Small intestine (tissue), 7 donors: ENCODE measurements at regions not wholly inside any gene's neighbourhood (a gene's known extent, or its start where the extent isn't known, plus 50 kb on each side); places are given as distances from the start of the nearest gene placed in this dataset.
"Not testable (repeated sequence)": the region's sequence is repeated elsewhere in the genome, so short reads cannot be mapped to it uniquely, and the experiment has no call there.

Source experiments
- DNase-seq, 2 donors: peaks; one replicate each; pipeline versions ENCODE4 v3.0.0 to v3.0.0-alpha.2; 2013
- FAIRE-seq: peaks from 2 replicates; lab custom pipeline; 2012; peaks lifted over from hg19 to GRCh38; lab: Jason Lieb, UNC
- H3K27ac ChIP-seq, 3 donors: one replicate each; pipeline ENCODE4 v1.5.1; 2013; ENCODE audit warnings: low read length in 2 of 3, mild to moderate bottlenecking in 2 of 3, control low read depth in 1 of 3, inconsistent platforms in 1 of 3, low read depth in 1 of 3, moderate library complexity in 1 of 3
- H3K27me3 ChIP-seq, 3 donors: one replicate each; pipeline ENCODE4 v1.6.1; 2013; ENCODE audit warnings: low read length in 3 of 3, inconsistent platforms in 1 of 3; ENCODE audit not compliant: control insufficient read depth in 3 of 3, insufficient read depth in 3 of 3
- H3K36me3 ChIP-seq, 3 donors: one replicate each; pipeline ENCODE4 v1.6.1; 2013; ENCODE audit warnings: low read length in 3 of 3, inconsistent platforms in 1 of 3, low read depth in 1 of 3, mild to moderate bottlenecking in 1 of 3, moderate library complexity in 1 of 3; ENCODE audit not compliant: control insufficient read depth in 3 of 3, insufficient read depth in 2 of 3
- H3K4me1 ChIP-seq, 3 donors: one replicate each; pipeline ENCODE4 v1.6.1; 2013; ENCODE audit warnings: low read length in 2 of 3, inconsistent platforms in 1 of 3, low read depth in 1 of 3, mild to moderate bottlenecking in 1 of 3, moderate library complexity in 1 of 3; ENCODE audit not compliant: control insufficient read depth in 3 of 3, insufficient read depth in 2 of 3
- H3K4me3 ChIP-seq, 3 donors: one replicate each; pipeline ENCODE4 v1.5.1; 2013; ENCODE audit warnings: low read length in 3 of 3, control low read depth in 1 of 3, inconsistent platforms in 1 of 3, low read depth in 1 of 3, mild to moderate bottlenecking in 1 of 3, moderate library complexity in 1 of 3
- H3K9me3 ChIP-seq, 2 donors: one replicate each; pipeline ENCODE4 v1.6.1; 2013; ENCODE audit warnings: low read depth in 1 of 2, low read length in 1 of 2; ENCODE audit not compliant: control insufficient read depth in 2 of 2, insufficient read depth in 1 of 2
- WGBS, 3 donors: extraction: QIAGEN DNeasy Blood & Tissue Kit; methylation state at CpG; one replicate each; pipeline ENCODE4 v1.1.7; 2013; 5-methylcytosine and 5-hydroxymethylcytosine counted together
- donor health status: healthy with polysubstance abuse.
- donor health status: control.
- donor health status: control.
- donor health status: Bipolar disorder and iron deficiency.
- donor health status: healthy.

DNA sequence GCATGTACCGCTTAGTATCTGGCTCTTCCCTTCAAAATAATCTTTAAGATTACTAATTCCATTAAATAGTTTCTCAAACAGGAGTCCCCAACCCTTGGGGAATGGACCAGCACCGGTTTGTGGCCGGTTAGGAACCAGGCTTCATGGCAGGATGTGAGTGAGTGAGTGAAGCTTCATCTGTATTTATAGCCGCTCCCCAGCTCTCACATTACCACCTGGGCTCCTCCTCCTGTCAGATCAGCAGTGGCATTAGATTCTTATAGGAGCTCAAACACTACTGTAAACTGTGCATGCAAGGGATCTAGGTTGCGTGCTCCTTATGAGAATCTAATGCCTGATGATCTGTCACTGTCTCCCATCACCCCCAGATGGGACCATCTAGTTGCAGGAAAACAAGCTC is 332.6 kb upstream of the ZNF608 start:
- H3K9me3 ChIP-seq, H3K36me3 ChIP-seq, DNase-seq, FAIRE-seq, H3K4me1 ChIP-seq, H3K4me3 ChIP-seq, H3K27me3 ChIP-seq, H3K27ac ChIP-seq: not testable (repeated sequence)
- 94 to 97% (median 95%) methylated on average over 5 of the region's 5 CpGs for WGBS, 3 donors

DNA sequence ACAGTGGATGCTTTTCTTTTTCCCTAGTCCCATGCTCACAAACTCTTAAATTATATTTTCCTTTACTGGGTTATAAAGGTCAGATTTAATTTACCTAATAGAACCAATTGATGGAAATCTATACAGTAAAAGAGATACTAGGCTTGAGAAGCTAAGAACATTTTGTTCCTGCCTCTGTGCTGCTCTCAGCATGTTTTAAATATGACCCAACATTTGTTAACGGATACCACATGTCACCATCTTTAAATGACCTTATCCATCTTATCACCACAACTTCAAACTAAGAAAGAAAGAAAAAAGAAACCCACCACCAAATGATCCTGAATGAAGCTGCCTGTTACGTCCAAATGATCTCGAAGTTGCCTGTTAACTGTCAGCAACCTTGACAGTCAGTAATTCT is 334.7 kb upstream of the ZNF608 start:
- no peaks in the 10 kb centered on the region for H3K36me3 ChIP-seq
- no peak overlapping the region for H3K27ac ChIP-seq
- peaks cover 0 to 3% of the 10 kb centered on the region in 2 donors for H3K9me3 ChIP-seq
- DNase-seq: no peak
- no peak overlapping the region for H3K4me3 ChIP-seq
- 86 to 92% (median 90%) methylated on average over 3 of the region's 3 CpGs for WGBS, 3 donors
- no peaks in the 10 kb centered on the region for H3K4me1 ChIP-seq
- H3K27me3 ChIP-seq: no peaks in the 10 kb centered on the region
- no peak for FAIRE-seq

DNA sequence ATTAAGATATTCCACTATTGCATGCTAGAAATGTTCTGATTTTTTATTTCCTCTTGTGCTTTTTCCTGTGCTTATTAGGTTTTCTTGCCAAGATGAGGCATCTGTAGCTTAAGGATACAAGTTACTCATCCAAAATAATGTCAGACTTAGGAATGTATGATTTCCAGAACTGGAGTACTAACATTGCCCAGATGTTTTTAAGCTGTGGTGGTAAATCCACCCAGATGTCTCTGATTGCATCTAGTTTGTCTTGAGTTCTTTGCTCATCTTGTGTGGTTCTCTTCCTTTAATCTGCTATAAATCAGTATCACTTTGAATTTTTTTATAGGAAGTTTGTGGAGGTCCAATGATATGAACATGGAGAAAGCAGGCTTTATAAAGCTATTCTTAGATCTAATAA is 337.5 kb upstream of the ZNF608 start:
- no peaks in the 10 kb centered on the region for H3K27me3 ChIP-seq
- peaks cover 0 to 1% of the 10 kb centered on the region in 2 donors for H3K9me3 ChIP-seq
- no peaks in the 10 kb centered on the region for H3K4me1 ChIP-seq

GRCh38 chr5:125085797-125086505 is 339.5 kb upstream of the ZNF608 start:
- DNase-seq: peak in 1 of 2 donors; percentile 76
- 24 to 55% (median 54%) methylated on average over 2 of the region's 2 CpGs for whole genome bisulfite sequencing, 3 donors
- no peak for FAIRE-seq
- no peaks in the 10 kb centered on the region for H3K36me3 ChIP-seq
- no peak overlapping the region for H3K27ac ChIP-seq
- H3K9me3 ChIP-seq: no peaks in the 10 kb centered on the region
- H3K4me1 ChIP-seq: no peaks in the 10 kb centered on the region
- no peaks in the 10 kb centered on the region for H3K27me3 ChIP-seq
- no peak overlapping the region for H3K4me3 ChIP-seq

More for the DNA sequence above, 337.5 kb upstream of the ZNF608 start:
- Histone ChIP-seq H3K27ac (no peak overlapping the region), H3K36me3 (no peaks in the 10 kb centered on the region), H3K4me3 (no peak overlapping the region)
- DNase-seq (no peak), FAIRE-seq (no peak)

- 96 to 98% (median 97%) methylated on average over 17 to 27 of the region's 27 CpGs for WGBS, 3 donors
- no peak overlapping the region for H3K4me3 ChIP-seq
- no peak for DNase-seq
These were observed 342.2 kb upstream of the ZNF608 start for GRCh38 chr5:125088522-125089105.

DNA sequence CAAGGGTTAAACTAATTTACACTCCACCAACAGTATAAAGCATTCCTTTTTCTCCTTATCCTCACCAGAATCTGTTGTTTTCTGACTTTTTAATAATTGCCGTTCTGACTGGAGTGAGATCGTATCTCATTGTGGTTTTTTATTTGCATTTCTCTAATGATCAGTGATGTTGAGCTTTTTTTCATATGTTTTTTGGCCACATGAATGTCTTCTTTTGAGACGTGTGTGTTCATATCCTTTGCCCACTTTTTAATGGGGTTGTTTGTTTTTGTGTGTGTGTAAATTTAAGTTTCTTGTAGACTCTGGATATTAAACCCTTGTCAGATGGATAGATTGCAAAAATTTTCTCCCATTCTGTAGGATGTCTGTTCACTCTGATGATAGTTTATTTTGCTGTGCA is 345.7 kb upstream of the ZNF608 start:
- H3K27ac ChIP-seq, FAIRE-seq, H3K4me3 ChIP-seq, H3K9me3 ChIP-seq, H3K4me1 ChIP-seq, H3K36me3 ChIP-seq, DNase-seq, H3K27me3 ChIP-seq: not testable (repeated sequence)
- WGBS, 3 donors: 70 to 86% (median 81%) methylated on average over 3 of the region's 3 CpGs

More at GRCh38 chr5:125088522-125089105, 342.2 kb upstream of the ZNF608 start:
- H3K4me1 ChIP-seq: no peaks in the 10 kb centered on the region
- H3K27ac ChIP-seq: no peak overlapping the region
- no peak for FAIRE-seq
- no peaks in the 10 kb centered on the region for H3K27me3 ChIP-seq
- no peaks in the 10 kb centered on the region for H3K36me3 ChIP-seq
- no peaks in the 10 kb centered on the region for H3K9me3 ChIP-seq

- DNase-seq: no peak
- Histone ChIP-seq H3K4me1 (no peaks in the 10 kb centered on the region), H3K27ac (no peak overlapping the region), H3K9me3 (no peaks in the 10 kb centered on the region), H3K4me3 (no peak overlapping the region), H3K36me3 (no peaks in the 10 kb centered on the region), H3K27me3 (no peaks in the 10 kb centered on the region)
- WGBS, 3 donors: 89 to 97% (median 92%) methylated on average over 3 of the region's 3 CpGs
- no peak for FAIRE-seq
These were observed 347.3 kb upstream of the ZNF608 start for GRCh38 chr5:125093776-125094175.

GRCh38 chr5:125100342-125100741 is 353.9 kb upstream of the ZNF608 start:
- FAIRE-seq (no peak), DNase-seq (peak in 1 of 2 donors; percentile 1)
- no peaks in the 10 kb centered on the region for H3K4me1 ChIP-seq
- no peak overlapping the region for H3K27ac ChIP-seq
- H3K9me3 ChIP-seq: no peaks in the 10 kb centered on the region
- H3K4me3 ChIP-seq: no peak overlapping the region
- H3K36me3 ChIP-seq: no peaks in the 10 kb centered on the region
- WGBS, 3 donors: 95 to 97% (median 96%) methylated on average over 1 of the region's 1 CpG
- no peaks in the 10 kb centered on the region for H3K27me3 ChIP-seq
